Brain pericyte (primary cell): ENCODE measurements at regions not wholly inside any gene's neighbourhood (a gene's known extent, or its start where the extent isn't known, plus 50 kb on each side); places are given as distances from the start of the nearest gene placed in this dataset.

Experiments used
- DNase-seq: peaks from one replicate; pipeline ENCODE4 v3.0.0-alpha.2; 2012; ENCODE audit warnings: low read depth, low spot score

- no peak for DNase-seq
Measured at GRCh38 chr1:30609999-30610345, 113.4 kb downstream of the MATN1 start.

GRCh38 chr1:30609336-30609998 lies 113.9 kb downstream of the MATN1 start:
- DNase-seq = no peak

DNA sequence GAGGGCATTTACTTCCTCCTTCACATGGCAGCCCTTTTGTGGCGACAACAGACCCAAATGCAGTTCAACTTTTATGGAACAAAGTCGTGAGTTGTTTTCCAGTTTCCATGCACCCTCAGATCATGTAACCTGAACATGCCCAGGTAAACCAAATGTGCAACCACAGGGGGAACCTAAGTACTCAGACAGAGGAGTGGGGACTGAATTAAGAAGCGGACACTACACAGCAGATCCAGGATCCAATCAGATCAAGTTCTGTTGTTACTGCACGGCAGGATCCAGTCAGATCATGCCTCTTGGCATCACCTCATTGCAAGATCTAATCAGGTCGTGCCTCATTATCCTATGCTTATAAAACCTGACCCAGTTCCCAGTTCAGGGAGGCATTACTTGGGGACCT lies 115.7 kb downstream of the MATN1 start:
- no peak for DNase-seq

DNA sequence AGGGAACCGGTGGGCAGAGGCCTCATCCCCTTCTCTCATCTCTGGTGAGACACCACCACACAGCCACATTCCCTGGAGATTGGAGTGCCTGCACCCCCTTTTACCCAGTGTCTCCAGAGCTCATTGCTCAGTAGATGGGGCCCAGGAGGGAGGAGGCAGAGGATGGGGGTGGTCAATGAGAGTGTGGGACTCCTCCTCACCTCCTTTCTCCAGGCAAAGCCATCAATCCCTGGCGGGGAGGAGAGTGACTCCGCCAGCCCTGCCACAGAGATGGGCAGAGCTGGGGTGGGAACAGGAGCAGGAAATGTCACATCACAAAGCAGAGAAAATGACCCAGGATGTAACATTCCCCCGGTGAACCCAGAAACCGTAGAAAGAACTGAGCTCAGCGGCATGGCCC lies 117.2 kb downstream of the MATN1 start:
- no peak for DNase-seq

- no peak for DNase-seq
Measured at GRCh38 chr1:30605441-30605920, 117.9 kb downstream of the MATN1 start.

- DNase-seq = no peak
Measured at GRCh38 chr1:30604801-30605440, 118.5 kb downstream of the MATN1 start.

DNA sequence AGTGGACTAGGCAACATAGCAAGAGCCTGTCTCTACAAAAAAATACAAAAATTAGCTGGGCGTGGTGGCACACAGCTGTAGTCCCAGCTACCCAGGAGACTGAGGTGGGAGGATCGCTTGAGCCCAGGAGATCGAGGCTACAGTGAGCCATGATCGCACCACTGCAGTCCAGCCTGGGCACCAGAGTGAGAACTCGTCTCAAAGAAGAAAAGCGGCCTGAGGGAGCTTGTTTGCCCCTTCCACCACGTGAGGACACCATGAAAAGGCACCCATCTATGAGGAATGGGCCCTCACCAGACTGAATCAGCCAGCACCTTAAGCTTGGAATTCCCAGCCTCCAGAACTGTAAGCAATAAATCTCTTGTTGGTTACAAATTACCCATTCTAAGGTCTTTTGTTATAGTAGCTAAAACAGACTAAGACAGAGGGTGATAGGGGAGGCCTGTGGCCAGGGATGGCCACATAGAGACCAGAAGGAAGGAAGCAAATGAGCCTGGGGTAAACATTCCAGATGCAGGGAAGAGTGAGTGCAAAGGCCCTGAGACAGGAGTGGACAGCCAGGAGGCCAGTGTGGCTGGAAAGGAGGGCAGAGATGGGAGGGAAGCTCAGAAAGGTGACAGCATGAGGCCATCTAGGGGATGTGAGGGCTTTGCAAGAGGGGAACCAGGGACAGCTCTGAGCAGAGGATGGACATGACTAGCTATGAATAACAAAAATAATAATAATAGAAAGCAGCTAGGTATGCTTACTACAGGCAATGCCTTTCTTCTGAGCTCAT lies 120.1 kb downstream of the MATN1 start:
- no peak for DNase-seq

GRCh38 chr1:30601316-30602085 lies 121.9 kb downstream of the MATN1 start:
- DNase-seq = no peak

DNA sequence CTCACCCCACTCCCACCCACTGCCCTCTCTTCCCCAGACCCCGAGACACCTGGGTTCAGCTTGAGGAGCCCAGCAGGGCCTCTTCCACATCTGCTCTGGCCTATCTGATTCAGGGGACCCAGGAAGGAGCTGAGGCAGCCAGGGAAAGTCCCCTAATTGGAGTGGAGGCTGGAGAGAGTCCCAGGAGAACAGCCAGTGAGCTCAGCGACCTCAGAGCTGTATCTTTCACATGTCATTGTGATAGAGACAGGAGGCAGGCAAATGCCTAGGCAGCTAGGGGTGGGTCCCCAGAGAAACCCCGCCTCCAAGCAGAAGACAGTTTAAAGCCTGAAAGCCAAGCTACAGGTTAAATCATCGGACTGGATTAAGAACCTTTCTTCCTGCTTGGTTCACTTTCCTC lies 122.7 kb downstream of the MATN1 start:
- no peak for DNase-seq

DNA sequence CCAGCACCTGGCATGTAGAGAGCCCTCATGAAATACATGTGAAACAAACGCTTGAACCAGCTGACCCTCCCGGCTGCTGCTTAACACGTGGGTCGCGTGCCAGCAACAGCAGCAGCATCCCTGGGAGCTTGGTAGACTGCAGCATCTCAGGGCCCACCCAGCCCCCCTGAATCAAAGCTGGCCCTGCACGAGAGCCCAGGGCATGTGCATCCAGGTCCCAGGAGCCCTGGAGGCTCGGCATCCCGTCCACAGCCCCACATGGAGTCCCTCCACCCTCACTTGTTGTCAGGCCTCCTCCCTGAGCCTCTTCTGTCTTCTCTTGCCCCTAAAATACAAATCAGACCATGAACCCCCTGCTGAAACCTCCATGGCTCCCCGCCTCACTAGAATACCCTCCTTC lies 123.1 kb downstream of the MATN1 start:
- DNase-seq = no peak

GRCh38 chr1:30599721-30600120 lies 123.7 kb downstream of the MATN1 start:
- no peak for DNase-seq

GRCh38 chr1:30598571-30599114 lies 124.7 kb downstream of the MATN1 start:
- no peak for DNase-seq

DNA sequence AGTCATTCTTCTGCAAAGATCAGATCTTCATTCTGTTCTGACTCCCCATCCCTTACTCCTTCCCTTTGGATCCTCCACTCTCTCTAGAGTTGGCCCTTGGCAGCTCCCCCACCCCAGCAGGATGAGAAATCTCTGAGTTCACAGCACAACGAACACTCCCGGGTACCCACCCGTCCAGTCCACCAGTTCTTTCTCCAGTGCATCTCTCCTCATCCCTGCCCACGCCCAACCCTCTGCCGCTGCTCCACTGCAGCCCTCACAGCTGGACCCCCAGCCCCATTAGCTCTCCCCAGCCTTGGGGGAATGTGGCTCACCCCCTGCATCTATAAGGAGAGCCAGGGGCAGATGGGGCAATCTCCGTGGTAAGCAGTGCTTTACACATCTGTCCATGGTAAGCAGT lies 125.7 kb downstream of the MATN1 start:
- DNase-seq = no peak

- no peak for DNase-seq
Measured at GRCh38 chr1:30596891-30597290, 126.5 kb downstream of the MATN1 start.

GRCh38 chr1:30596470-30596869 lies 126.9 kb downstream of the MATN1 start:
- no peak for DNase-seq

- no peak for DNase-seq
Measured at GRCh38 chr1:30589083-30589482, 134.3 kb downstream of the MATN1 start.

DNA sequence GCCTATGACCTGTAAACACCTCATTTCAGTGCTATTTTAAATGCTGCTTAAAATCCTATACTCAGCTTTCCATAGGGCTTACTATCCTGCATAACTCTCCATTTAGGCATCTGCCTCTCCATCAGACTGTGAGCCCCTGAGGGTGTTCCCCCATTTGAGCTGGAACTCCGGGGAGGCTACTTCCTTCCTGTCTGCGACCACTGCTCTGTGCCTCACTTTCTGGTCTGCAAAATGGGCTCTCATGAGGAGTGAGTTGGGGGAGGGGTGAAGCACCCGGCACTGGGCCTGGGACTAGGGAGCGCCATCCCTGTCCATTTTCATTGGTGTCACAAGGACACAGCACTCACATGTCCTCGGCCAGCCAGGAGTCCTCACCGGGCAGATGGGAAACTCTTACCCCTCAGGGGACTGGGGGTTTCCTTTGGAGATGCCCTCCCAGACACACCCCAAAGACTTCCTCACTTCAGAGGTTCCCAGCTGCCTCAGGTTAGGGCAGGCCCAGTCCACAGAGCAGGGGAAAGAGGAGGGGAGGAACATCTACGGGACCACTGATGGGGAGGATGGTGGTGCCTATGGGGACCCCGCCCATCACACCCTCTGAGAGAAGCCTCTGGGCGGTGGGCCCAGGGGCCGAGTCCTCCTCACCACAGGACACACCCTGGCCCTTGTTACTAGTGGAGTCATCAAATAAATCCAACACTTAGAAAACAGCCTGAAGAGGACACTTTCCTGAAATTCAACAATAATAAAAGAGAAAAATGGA lies 134.9 kb downstream of the MATN1 start:
- no peak for DNase-seq

- no peak for DNase-seq
Measured at GRCh38 chr1:30586671-30587070, 136.7 kb downstream of the MATN1 start.

DNA sequence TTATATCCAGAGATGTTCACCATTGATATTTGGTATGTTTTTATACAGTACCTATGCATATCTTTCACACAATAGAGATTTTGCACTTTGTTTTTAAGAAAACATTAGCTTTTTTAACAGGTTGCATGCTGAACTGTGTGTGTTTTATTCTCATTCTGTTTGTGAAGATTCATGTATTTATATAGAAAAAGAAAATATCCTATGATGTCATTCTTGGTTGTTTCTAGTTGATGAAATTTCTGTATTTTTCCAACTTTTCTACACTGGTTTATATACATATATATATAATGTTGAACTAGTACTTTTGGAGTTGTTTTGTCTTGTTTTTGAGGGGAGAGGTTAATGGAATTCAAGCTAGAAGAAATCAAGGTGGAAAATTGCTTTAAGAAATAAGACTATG lies 143.8 kb downstream of the MATN1 start:
- no peak for DNase-seq

DNA sequence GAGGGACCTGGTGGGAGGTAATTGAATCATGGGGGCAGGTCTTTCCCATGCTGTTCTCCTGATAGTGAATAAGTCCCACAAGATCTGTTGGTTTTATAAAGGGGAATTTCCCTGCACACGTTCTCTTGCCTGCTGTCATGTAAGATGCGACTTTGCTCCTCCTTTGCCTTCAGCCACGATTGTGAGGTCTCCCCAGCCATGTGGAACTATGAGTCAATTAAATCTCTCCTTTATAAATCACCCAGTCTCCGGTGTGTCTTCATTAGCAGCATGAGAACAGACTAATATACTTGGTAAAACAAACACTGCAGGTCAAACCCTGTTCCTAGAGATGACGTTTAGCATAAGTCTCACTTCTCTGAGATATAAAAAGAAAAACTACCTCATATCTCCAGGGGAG lies 148.3 kb downstream of the MATN1 start:
- DNase-seq = no peak

GRCh38 chr1:30572192-30572591 lies 151.2 kb downstream of the MATN1 start:
- DNase-seq = no peak
